Activated B cell treated with CpG ODN at 0.5 μM for 24 hours (primary cell): ENCODE measurements at regions not wholly inside any gene's neighbourhood (a gene's known extent, or its start where the extent isn't known, plus 50 kb on each side); places are given as distances from the start of the nearest gene placed in this dataset.

ENCODE experiments used
- ATAC-seq: fragments of 200-7000 bp; cut with Tn5 transposase; one replicate; pipeline ENCODE4 v1.10.0; 2021; ENCODE audit warnings: low read depth, mild to moderate bottlenecking, moderate library complexity
- CTCF ChIA-PET: fragments of 350-600 bp; sonication (Branson Sonifier 250); formaldehyde crosslinking; loops from one replicate; lab custom pipeline; 2021; ENCODE audit warnings: antibody characterized with exemption; lab: Charles Lee
- POLR2A ChIA-PET: fragments of 350-600 bp; sonication (Branson Sonifier 250); formaldehyde crosslinking; loops from one replicate; lab custom pipeline; 2021; ENCODE audit warnings: antibody characterized with exemption; lab: Charles Lee
- DNase-seq: peaks from one replicate; pipeline ENCODE4 v3.0.0; 2022
- H3K27ac Mint-ChIP-seq: one replicate; pipeline ENCODE4 v1.8.0; 2020; ENCODE audit warnings: mixed read lengths
- H3K27me3 Mint-ChIP-seq: one replicate; pipeline ENCODE4 v1.8.0; 2021; ENCODE audit warnings: mixed read lengths
- H3K36me3 Mint-ChIP-seq: one replicate; pipeline ENCODE4 v1.8.0; 2021; ENCODE audit warnings: low read depth, mixed read lengths
- H3K4me1 Mint-ChIP-seq: one replicate; pipeline ENCODE4 v1.8.0; 2021; ENCODE audit warnings: mixed read lengths
- H3K4me3 Mint-ChIP-seq: one replicate; pipeline ENCODE4 v1.8.0; 2020; ENCODE audit warnings: mild to moderate bottlenecking, mixed read lengths
- H3K9me3 Mint-ChIP-seq: one replicate; pipeline ENCODE4 v1.8.0; 2020; ENCODE audit warnings: mixed read lengths
- CTCF ChIP-seq: fragments of 200-600 bp; IDR thresholded peaks from one replicate; pipeline ENCODE4 v1.8.0; 2022; ENCODE audit warnings: antibody characterized with exemption, mild to moderate bottlenecking
- intact Hi-C: fragments of 100-400 bp; cut with micrococcal nuclease; formaldehyde crosslinking; loops from one replicate; pipeline ENCODE4 v1.15.1; 2024

- CTCF ChIA-PET: interaction anchor here (0.7 to 4.4 kb wide), 19 partner anchors 9 to 344 kb away, joined by 3 to 34 read pairs (median 4); no protein-coding TSS in a partner anchor
- POLR2A ChIA-PET: no interaction called here
- TF ChIP-seq CTCF: no peak
- Mint-ChIP-seq H3K27ac (no peak overlapping the region), H3K4me3 (no peak overlapping the region), H3K9me3 (no peaks in the 10 kb centered on the region), H3K27me3 (peaks cover 63% of the 10 kb centered on the region), H3K36me3 (no peaks in the 10 kb centered on the region), H3K4me1 (peaks cover 4% of the 10 kb centered on the region)
- intact Hi-C loops: loop anchor here (1.0 to 5.0 kb wide), 4 partner anchors 222 to 381 kb away; no protein-coding TSS in a partner anchor
- peak; percentile 71 for ATAC-seq
- no peak for DNase-seq
These were observed 165.0 kb downstream of the ABHD5 start for GRCh38 chr3:43855674-43856299.

GRCh38 chr3:43856351-43856750, 165.6 kb downstream of the ABHD5 start:
- H3K27ac Mint-ChIP-seq: no peak overlapping the region
- H3K4me3 Mint-ChIP-seq: no peak overlapping the region
- H3K4me1 Mint-ChIP-seq: peaks cover 4% of the 10 kb centered on the region
- intact Hi-C loops: loop anchor here (5.0 kb wide), 1 partner anchor 221 kb away; no protein-coding TSS in a partner anchor
- peaks cover 63% of the 10 kb centered on the region for H3K27me3 Mint-ChIP-seq
- ATAC-seq: no peak
- no peak for DNase-seq
- H3K36me3 Mint-ChIP-seq: no peaks in the 10 kb centered on the region
- no peaks in the 10 kb centered on the region for H3K9me3 Mint-ChIP-seq
- no peak for TF ChIP-seq CTCF
- CTCF ChIA-PET: interaction anchor here (0.7 to 4.4 kb wide), 16 partner anchors 9 to 343 kb away, joined by 3 to 34 read pairs (median 4); no protein-coding TSS in a partner anchor
- POLR2A ChIA-PET: no interaction called here

GRCh38 chr3:43856761-43857160, 166.0 kb downstream of the ABHD5 start:
- ATAC-seq: no peak
- H3K27ac Mint-ChIP-seq: no peak overlapping the region

GRCh38 chr3:43857361-43858293, 166.9 kb downstream of the ABHD5 start:
- Mint-ChIP-seq H3K36me3 (no peaks in the 10 kb centered on the region), H3K27me3 (peaks cover 60% of the 10 kb centered on the region), H3K9me3 (no peaks in the 10 kb centered on the region), H3K4me1 (peaks cover 4% of the 10 kb centered on the region), H3K27ac (no peak overlapping the region), H3K4me3 (no peak overlapping the region)
- TF ChIP-seq CTCF: no peak
- intact Hi-C loops: loop anchor here (5.0 kb wide), 1 partner anchor 220 kb away; no protein-coding TSS in a partner anchor
- ChIA-PET CTCF (interaction anchor here (0.9 kb wide), 1 partner anchor 341 kb away, joined by 5 read pairs; no protein-coding TSS in a partner anchor), POLR2A (no interaction called here)
- DNase-seq (no peak), ATAC-seq (no peak)

More at GRCh38 chr3:43856761-43857160, 166.0 kb downstream of the ABHD5 start:
- Mint-ChIP-seq H3K9me3 (no peaks in the 10 kb centered on the region), H3K36me3 (no peaks in the 10 kb centered on the region), H3K27me3 (peaks cover 63% of the 10 kb centered on the region), H3K4me3 (no peak overlapping the region), H3K4me1 (peaks cover 4% of the 10 kb centered on the region)
- ChIA-PET CTCF (interaction anchor here (1.0 to 4.4 kb wide), 7 partner anchors 10 to 343 kb away, joined by 4 to 34 read pairs (median 6); no protein-coding TSS in a partner anchor), POLR2A (no interaction called here)
- no peak for TF ChIP-seq CTCF
- no peak for DNase-seq
- intact Hi-C loops: loop anchor here (5.0 kb wide), 1 partner anchor 221 kb away; no protein-coding TSS in a partner anchor
